Amygdala (tissue), 56 donors: ENCODE measurements at regions not wholly inside any gene's neighbourhood (a gene's known extent, or its start where the extent isn't known, plus 50 kb on each side); places are given as distances from the start of the nearest gene placed in this dataset.
A peak's percentile ranks its signal among the peaks of the same experiment; 100 is the strongest.

ENCODE experiments used
- DNase-seq, 56 donors: peaks; one replicate each; lab custom pipeline; 2025; lab: John Stamatoyannopoulos, UW

GRCh38 chr20:60238992-60239660, 280.9 kb downstream of the CDH26 start:
- no peak for DNase-seq

GRCh38 chr20:60239956-60240355, 281.7 kb downstream of the CDH26 start:
- DNase-seq, result no peak

GRCh38 chr20:60240415-60240814, 282.2 kb downstream of the CDH26 start:
- DNase-seq, result no peak

GRCh38 chr20:60240986-60241385, 282.8 kb downstream of the CDH26 start:
- DNase-seq, result no peak

GRCh38 chr20:60242836-60243505, 284.7 kb downstream of the CDH26 start:
- DNase-seq, result no peak

GRCh38 chr20:60244373-60245146, 286.3 kb downstream of the CDH26 start:
- DNase-seq, result no peak

GRCh38 chr20:60246751-60247150, 288.5 kb downstream of the CDH26 start:
- no peak for DNase-seq

GRCh38 chr20:60249436-60249835, 291.2 kb downstream of the CDH26 start:
- DNase-seq, result no peak

GRCh38 chr20:60250251-60250650, 292.0 kb downstream of the CDH26 start:
- no peak for DNase-seq

- no peak for DNase-seq
These were observed 294.6 kb downstream of the CDH26 start for GRCh38 chr20:60252866-60253265.

GRCh38 chr20:60253471-60253870, 295.2 kb downstream of the CDH26 start:
- DNase-seq, result no peak

GRCh38 chr20:60254901-60255411, 296.7 kb downstream of the CDH26 start:
- no peak for DNase-seq

- no peak for DNase-seq
These were observed 297.2 kb downstream of the CDH26 start for GRCh38 chr20:60255415-60255814.

- no peak for DNase-seq
These were observed 297.6 kb downstream of the CDH26 start for GRCh38 chr20:60255866-60256265.

GRCh38 chr20:60256811-60257210, 298.6 kb downstream of the CDH26 start:
- no peak for DNase-seq

- no peak for DNase-seq
These were observed 299.4 kb downstream of the CDH26 start for GRCh38 chr20:60257671-60258070.

GRCh38 chr20:60258255-60258863, 300.1 kb downstream of the CDH26 start:
- DNase-seq, result peak in 3 of 56 donors; percentile 4 to 6 (median 5)

GRCh38 chr20:60261333-60261732, 303.1 kb downstream of the CDH26 start:
- no peak for DNase-seq

- DNase-seq, result no peak
These were observed 304.9 kb downstream of the CDH26 start for GRCh38 chr20:60262967-60263603.
